Ascending aorta (tissue), 2 donors: ENCODE measurements at regions not wholly inside any gene's neighbourhood (a gene's known extent, or its start where the extent isn't known, plus 50 kb on each side); places are given as distances from the start of the nearest gene placed in this dataset.

Experiments
- DNase-seq, 2 donors: peaks; one replicate each; pipeline ENCODE4 v3.0.0-alpha.2; 2019; ENCODE audit warnings: low spot score in 2 of 2
- H3K27ac ChIP-seq, 2 donors: fragments of 200-600 bp; sonication (generic); one replicate each; pipeline ENCODE4 v1.5.1; 2016 to 2017; ENCODE audit warnings: mild to moderate bottlenecking in 1 of 2
- H3K27me3 ChIP-seq: fragments of 200-600 bp; sonication (generic); one replicate; pipeline ENCODE4 v1.5.1; 2017
- H3K36me3 ChIP-seq, 2 donors: fragments of 200-600 bp; sonication (generic); one replicate each; pipeline ENCODE4 v1.5.1; 2016
- H3K4me1 ChIP-seq, 2 donors: fragments of 200-600 bp; sonication (generic); one replicate each; pipeline ENCODE4 v1.5.1; 2016 to 2017; ENCODE audit warnings: mild to moderate bottlenecking in 1 of 2
- H3K4me3 ChIP-seq, 2 donors: fragments of 200-600 bp; sonication (generic); one replicate each; pipeline ENCODE4 v1.5.1; 2016 to 2017; ENCODE audit warnings: mild to moderate bottlenecking in 1 of 2
- H3K9me3 ChIP-seq, 2 donors: fragments of 200-600 bp; sonication (generic); one replicate each; pipeline ENCODE4 v1.5.1; 2016
- intact Hi-C: fragments of 100-400 bp; cut with DNase I; formaldehyde crosslinking; loops from one replicate; pipeline ENCODE4 v1.15.1; 2023
- TF ChIP-seq, protein P1 (sequence below), 3 experiments: fragments of 200-600 bp in 2 of 3; fragments of 450-650 bp in 1 of 3; sonication (generic) in 2 of 3; IDR thresholded peaks; one replicate each; pipeline ENCODE4 v1.5.1; 2016 to 2019; ENCODE audit warnings: antibody characterized with exemption in 3 of 3, mild to moderate bottlenecking in 1 of 3, moderate library complexity in 1 of 3

DNA sequence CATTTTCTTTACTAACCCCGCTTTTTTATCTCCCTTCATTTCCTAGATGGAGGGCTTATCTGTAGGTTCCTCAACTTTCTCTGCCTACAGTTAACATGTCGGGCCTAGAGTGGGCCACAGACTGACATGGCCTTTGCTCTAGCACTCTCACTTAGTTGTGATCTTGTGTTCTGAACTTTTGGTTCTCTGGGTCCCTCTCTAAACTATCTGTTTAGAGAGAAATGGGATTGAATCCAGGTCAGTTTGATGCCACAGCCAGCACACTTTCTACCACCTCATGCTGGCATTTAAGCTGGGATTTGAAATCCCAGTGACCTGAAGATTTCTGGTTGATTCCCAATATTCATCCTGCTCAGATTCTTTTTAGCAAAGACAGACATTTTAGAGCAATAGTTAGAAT is 388.5 kb upstream of the PAPPA start:
- no peaks in the 10 kb centered on the region for H3K36me3 ChIP-seq
- TF ChIP-seq, protein P1, sequence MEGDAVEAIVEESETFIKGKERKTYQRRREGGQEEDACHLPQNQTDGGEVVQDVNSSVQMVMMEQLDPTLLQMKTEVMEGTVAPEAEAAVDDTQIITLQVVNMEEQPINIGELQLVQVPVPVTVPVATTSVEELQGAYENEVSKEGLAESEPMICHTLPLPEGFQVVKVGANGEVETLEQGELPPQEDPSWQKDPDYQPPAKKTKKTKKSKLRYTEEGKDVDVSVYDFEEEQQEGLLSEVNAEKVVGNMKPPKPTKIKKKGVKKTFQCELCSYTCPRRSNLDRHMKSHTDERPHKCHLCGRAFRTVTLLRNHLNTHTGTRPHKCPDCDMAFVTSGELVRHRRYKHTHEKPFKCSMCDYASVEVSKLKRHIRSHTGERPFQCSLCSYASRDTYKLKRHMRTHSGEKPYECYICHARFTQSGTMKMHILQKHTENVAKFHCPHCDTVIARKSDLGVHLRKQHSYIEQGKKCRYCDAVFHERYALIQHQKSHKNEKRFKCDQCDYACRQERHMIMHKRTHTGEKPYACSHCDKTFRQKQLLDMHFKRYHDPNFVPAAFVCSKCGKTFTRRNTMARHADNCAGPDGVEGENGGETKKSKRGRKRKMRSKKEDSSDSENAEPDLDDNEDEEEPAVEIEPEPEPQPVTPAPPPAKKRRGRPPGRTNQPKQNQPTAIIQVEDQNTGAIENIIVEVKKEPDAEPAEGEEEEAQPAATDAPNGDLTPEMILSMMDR (IDR thresholded peaks at IDR 0.05), result no peak
- intact Hi-C loops, result no loop called here
- DNase-seq, result no peak
- H3K4me1 ChIP-seq, result peaks cover 7 to 13% of the 10 kb centered on the region in 2 donors
- H3K27ac ChIP-seq, result peak overlapping the region; percentile 72 to 81
- no peaks in the 10 kb centered on the region for H3K27me3 ChIP-seq
- H3K9me3 ChIP-seq, result no peaks in the 10 kb centered on the region
- H3K4me3 ChIP-seq, result no peak overlapping the region

DNA sequence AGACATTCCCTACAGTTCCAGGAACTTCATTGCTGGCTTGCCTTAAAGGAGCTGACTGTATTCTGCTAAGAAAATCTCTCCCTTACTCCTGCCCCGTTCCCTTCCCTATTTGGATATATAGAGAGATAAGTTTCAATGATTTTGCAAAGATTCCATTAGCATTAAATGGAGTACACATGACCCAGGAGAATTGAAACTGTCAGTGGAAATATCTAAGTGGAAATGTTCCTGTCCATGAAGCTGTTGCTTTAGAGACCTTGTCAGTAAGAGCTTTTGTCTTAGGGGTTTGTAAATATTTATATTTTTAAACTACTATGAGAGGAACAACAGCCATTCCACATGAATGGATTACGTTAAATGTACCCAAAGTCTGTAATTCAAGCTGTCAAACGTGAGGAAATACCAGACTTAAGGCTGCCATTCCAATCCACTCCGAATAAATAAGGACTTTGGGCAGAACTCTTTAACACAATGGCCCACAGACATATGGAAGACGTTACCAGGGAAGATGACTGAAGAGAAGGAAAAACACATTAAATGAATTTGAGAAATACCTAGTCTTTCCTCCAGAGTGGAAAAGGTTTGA is 387.1 kb upstream of the PAPPA start:
- no peaks in the 10 kb centered on the region for H3K27me3 ChIP-seq
- DNase-seq, result no peak
- intact Hi-C loops, result no loop called here
- TF ChIP-seq, protein P1 (IDR thresholded peaks at IDR 0.05), result no peak
- no peaks in the 10 kb centered on the region for H3K9me3 ChIP-seq
- no peaks in the 10 kb centered on the region for H3K36me3 ChIP-seq
- no peak overlapping the region for H3K4me3 ChIP-seq
- H3K27ac ChIP-seq, result no peak overlapping the region
- peaks cover 7 to 13% of the 10 kb centered on the region in 2 donors for H3K4me1 ChIP-seq

DNA sequence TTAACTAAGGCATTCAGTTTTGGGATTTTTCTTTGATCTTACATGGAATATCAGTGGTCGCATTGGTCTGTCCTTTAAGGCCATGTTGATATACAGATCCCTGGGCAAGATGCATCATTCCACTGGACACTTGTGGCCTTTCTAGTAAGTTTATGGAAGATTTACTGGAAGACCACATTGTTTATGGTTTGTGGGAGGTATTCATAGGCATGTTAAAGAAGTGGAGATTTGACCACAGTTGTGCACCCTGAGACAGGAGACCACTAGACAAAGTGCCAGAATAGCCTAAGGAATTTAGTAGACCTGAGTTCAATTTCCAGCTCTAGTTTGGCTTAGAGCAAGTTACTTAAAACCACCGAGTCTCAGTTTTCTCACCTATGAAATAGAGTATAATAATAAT is 383.1 kb upstream of the PAPPA start:
- TF ChIP-seq, protein P1 (IDR thresholded peaks at IDR 0.05), result no peak

DNA sequence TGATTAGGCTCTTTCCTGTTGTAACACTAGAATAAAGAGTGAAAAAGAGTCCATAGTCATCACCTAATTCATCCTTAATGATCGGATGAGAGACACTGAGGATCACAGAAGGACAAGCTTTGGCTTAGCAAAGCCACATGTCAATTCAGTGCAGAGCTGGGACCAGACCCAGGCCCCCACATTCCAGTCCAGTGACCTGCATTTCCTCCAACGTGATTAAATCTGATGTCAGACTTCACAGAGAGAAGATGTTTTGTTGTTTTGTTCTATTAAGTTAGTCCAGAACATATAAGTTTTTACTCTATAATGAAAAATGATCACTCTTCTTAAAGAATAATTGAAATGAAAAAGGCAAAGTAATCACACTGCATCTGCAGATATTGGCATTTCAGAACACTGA is 377.9 kb upstream of the PAPPA start:
- TF ChIP-seq, protein P1 (IDR thresholded peaks at IDR 0.05), result no peak
- no peak overlapping the region for H3K27ac ChIP-seq
- no peaks in the 10 kb centered on the region for H3K27me3 ChIP-seq
- H3K36me3 ChIP-seq, result no peaks in the 10 kb centered on the region
- H3K4me3 ChIP-seq, result no peak overlapping the region
- intact Hi-C loops, result no loop called here
- DNase-seq, result no peak
- H3K4me1 ChIP-seq, result no peaks in the 10 kb centered on the region
- H3K9me3 ChIP-seq, result no peaks in the 10 kb centered on the region

More for the DNA sequence above, 383.1 kb upstream of the PAPPA start:
- no peak for DNase-seq
- intact Hi-C loops, result no loop called here
- no peaks in the 10 kb centered on the region for H3K4me1 ChIP-seq
- H3K27ac ChIP-seq, result no peak overlapping the region
- H3K27me3 ChIP-seq, result no peaks in the 10 kb centered on the region
- no peaks in the 10 kb centered on the region for H3K36me3 ChIP-seq
- H3K9me3 ChIP-seq, result no peaks in the 10 kb centered on the region
- H3K4me3 ChIP-seq, result no peak overlapping the region

DNA sequence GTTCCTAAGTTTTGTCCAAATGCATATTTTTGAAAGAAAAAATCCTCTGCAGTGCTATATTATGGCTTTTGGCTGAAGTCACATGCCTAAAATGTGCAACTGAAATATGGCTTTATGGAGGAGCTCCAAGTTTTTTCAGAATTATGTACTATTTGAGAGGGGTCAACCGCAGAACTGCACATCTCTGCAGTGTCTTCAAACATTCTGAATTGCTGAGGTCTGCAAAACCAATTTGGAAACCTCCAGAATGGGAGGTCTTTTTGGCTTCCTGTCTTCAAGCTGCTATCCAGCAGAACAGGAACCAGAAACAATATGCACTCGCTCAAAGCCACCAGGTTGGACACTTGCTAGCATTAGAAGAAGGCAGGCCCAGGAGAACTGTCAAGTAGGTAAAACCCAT is 376.0 kb upstream of the PAPPA start:
- intact Hi-C loops, result no loop called here
- no peak overlapping the region for H3K4me3 ChIP-seq
- TF ChIP-seq, protein P1 (IDR thresholded peaks at IDR 0.05), result no peak
- H3K27me3 ChIP-seq, result no peaks in the 10 kb centered on the region
- H3K27ac ChIP-seq, result no peak overlapping the region
- DNase-seq, result no peak
- H3K4me1 ChIP-seq, result no peaks in the 10 kb centered on the region
- no peaks in the 10 kb centered on the region for H3K9me3 ChIP-seq
- no peaks in the 10 kb centered on the region for H3K36me3 ChIP-seq
